Thymus (tissue), 11 donors: ENCODE measurements at regions not wholly inside any gene's neighbourhood (a gene's known extent, or its start where the extent isn't known, plus 50 kb on each side); places are given as distances from the start of the nearest gene placed in this dataset.
"Not testable (repeated sequence)": the region's sequence is repeated elsewhere in the genome, so short reads cannot be mapped to it uniquely, and the experiment has no call there.

Experiments
- DNase-seq, 9 donors: peaks; one replicate each; pipeline ENCODE4 v3.0.0-alpha.2; 2013; ENCODE audit warnings: low spot score in 9 of 9, low read depth in 6 of 9, missing footprints in 1 of 9
- H3K27ac ChIP-seq, 2 donors: one replicate each; pipeline ENCODE4 v1.5.1; 2013; ENCODE audit warnings: control low read depth in 1 of 2, low read depth in 1 of 2, low read length in 1 of 2, mild to moderate bottlenecking in 1 of 2, moderate library complexity in 1 of 2
- H3K27me3 ChIP-seq, 2 donors: one replicate each; pipeline ENCODE4 v1.5.1; 2013; ENCODE audit warnings: low read length in 1 of 2; ENCODE audit not compliant: control insufficient read depth in 2 of 2, insufficient read depth in 1 of 2
- H3K36me3 ChIP-seq, 2 donors: one replicate each; pipeline ENCODE4 v1.5.1; 2013; ENCODE audit warnings: low read length in 1 of 2, mild to moderate bottlenecking in 1 of 2, moderate library complexity in 1 of 2; ENCODE audit not compliant: control insufficient read depth in 2 of 2, insufficient read depth in 2 of 2
- H3K4me1 ChIP-seq, 2 donors: one replicate each; pipeline ENCODE4 v1.5.1; 2013; ENCODE audit warnings: low read length in 2 of 2; ENCODE audit not compliant: control insufficient read depth in 2 of 2, insufficient read depth in 2 of 2
- H3K4me3 ChIP-seq, 2 donors: one replicate each; pipeline ENCODE4 v1.5.1; 2013; ENCODE audit warnings: low read length in 2 of 2, control low read depth in 1 of 2, mild to moderate bottlenecking in 1 of 2
- H3K9me3 ChIP-seq, 2 donors: one replicate each; pipeline ENCODE4 v1.5.1; 2013; ENCODE audit warnings: low read length in 1 of 2, mild to moderate bottlenecking in 1 of 2; ENCODE audit not compliant: control insufficient read depth in 2 of 2, insufficient read depth in 1 of 2
- WGBS: extraction: QIAGEN DNeasy Blood & Tissue Kit; methylation state at CpG from one replicate; pipeline ENCODE4 v1.1.7; 2013; 5-methylcytosine and 5-hydroxymethylcytosine counted together
- donor health status: healthy.

GRCh38 chr4:147293314-147293677, 187.6 kb upstream of the EDNRA start:
- DNase-seq, H3K4me1 ChIP-seq, H3K36me3 ChIP-seq, H3K27me3 ChIP-seq, H3K4me3 ChIP-seq, H3K9me3 ChIP-seq, H3K27ac ChIP-seq: not testable (repeated sequence)
- WGBS, result 88% methylated on average over 6 of the region's 6 CpGs

DNA sequence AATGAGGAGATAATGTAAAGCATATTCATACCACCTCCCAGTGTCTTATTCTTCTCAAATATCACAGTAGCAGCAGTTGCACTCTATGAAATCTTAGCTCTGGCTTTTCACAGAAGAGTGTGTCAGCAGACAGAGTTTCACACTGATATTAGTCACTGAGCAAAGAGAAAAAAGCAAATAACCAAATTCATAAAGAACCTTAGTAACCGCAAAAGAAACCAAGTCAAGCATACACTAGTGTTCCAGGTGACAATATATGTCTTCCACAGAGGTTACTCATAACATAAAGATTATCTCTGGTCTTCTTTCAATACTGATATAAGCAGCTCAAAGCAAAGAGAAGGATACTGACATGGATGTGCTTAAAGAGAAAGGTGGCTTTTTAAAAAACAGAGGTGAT, 181.7 kb upstream of the EDNRA start:
- Histone ChIP-seq H3K4me1 (no peaks in the 10 kb centered on the region), H3K27me3 (no peaks in the 10 kb centered on the region), H3K9me3 (no peaks in the 10 kb centered on the region), H3K36me3 (no peaks in the 10 kb centered on the region), H3K4me3 (no peak overlapping the region), H3K27ac (no peak overlapping the region)
- 92% methylated on average over 1 of the region's 1 CpG for WGBS
- DNase-seq, result no peak

DNA sequence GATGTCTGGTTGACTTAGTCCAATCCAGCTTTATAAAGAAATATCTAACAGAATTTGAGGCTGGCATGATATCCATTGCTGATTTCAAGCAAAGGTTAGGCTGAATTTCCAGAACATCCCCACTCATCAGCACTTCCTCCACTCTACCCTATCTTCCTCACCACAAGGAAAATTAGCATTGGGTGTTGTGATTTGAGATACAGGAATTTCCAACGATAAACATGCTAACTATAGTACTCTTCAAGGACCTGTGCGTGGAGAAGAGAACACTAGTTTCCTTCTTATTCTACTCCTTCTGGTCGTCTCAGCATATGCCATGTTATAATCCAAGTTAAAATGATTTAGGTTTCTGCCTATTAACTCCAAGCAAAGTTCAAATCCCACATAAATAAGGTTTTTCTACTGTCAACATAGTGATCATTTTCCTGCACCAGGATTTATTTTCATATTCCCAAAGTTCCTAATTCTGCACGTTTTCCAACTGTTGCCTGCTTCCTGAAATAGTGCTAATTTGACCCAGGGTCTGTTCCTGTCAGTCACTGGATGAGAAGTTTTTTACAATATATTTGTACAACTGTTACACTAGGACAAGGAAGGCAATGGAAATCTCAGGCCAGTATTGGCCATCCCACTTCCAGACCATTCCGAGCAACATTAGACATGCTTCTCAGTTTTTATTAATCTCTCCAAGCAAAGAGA, 177.6 kb upstream of the EDNRA start:
- Histone ChIP-seq H3K4me1 (no peaks in the 10 kb centered on the region), H3K9me3 (no peaks in the 10 kb centered on the region), H3K27ac (no peak overlapping the region), H3K4me3 (no peak overlapping the region), H3K27me3 (no peaks in the 10 kb centered on the region), H3K36me3 (no peaks in the 10 kb centered on the region)
- DNase-seq, result no peak
- WGBS, result 71% methylated on average over 5 of the region's 5 CpGs

DNA sequence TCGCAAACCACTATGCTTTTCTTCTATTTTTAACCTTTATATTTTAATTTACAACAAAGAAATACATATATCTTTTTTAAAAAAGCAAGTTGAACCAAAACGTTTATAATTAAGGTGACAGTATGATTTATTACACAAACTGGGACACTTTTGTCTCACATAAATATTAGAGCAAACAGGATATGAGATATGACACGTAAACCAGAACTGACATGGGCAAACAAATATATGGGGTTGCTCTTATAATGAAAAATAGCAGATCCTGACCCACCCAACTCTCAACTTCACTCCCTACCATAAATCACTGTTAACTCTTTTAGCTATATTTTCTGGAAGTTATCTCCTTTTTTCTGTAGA, 177.0 kb upstream of the EDNRA start:
- H3K36me3 ChIP-seq, result no peaks in the 10 kb centered on the region
- DNase-seq, result no peak
- 53% methylated on average over 3 of the region's 3 CpGs for WGBS

GRCh38 chr4:147307896-147308674, 172.8 kb upstream of the EDNRA start:
- Histone ChIP-seq H3K4me1 (no peaks in the 10 kb centered on the region), H3K9me3 (no peaks in the 10 kb centered on the region), H3K36me3 (no peaks in the 10 kb centered on the region), H3K27ac (no peak overlapping the region), H3K4me3 (no peak overlapping the region), H3K27me3 (no peaks in the 10 kb centered on the region)
- 68% methylated on average over 5 of the region's 5 CpGs for WGBS
- no peak for DNase-seq

More for the DNA sequence above, 177.0 kb upstream of the EDNRA start:
- Histone ChIP-seq H3K27ac (no peak overlapping the region), H3K27me3 (no peaks in the 10 kb centered on the region), H3K4me1 (no peaks in the 10 kb centered on the region), H3K4me3 (no peak overlapping the region), H3K9me3 (no peaks in the 10 kb centered on the region)

- Histone ChIP-seq H3K36me3 (no peaks in the 10 kb centered on the region), H3K27ac (no peak overlapping the region), H3K4me3 (no peak overlapping the region), H3K4me1 (no peaks in the 10 kb centered on the region), H3K9me3 (no peaks in the 10 kb centered on the region), H3K27me3 (no peaks in the 10 kb centered on the region)
- no peak for DNase-seq
- WGBS, result 66% methylated on average over 4 of the region's 4 CpGs
Measured at GRCh38 chr4:147309434-147309833, 171.5 kb upstream of the EDNRA start.

DNA sequence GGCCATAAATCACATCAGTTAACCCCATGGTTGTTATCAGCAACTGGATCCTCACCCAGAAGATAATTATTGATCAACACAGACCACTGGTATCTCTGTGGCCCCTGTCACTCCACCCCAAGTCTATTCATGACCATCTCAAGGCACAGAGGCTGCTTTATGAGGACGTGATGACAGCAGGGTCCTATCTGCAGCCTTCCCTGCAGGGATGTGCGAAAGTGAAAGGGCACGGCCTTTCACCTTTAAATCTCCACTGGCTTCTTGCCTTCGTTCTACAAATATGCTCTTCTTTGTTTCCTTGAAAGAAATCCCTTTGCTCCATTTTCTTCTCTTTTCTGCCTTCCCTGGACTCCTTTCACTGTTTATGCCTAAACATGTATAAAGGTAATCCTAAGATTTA, 170.6 kb upstream of the EDNRA start:
- DNase-seq, result no peak
- WGBS, result 82% methylated on average over 4 of the region's 4 CpGs
- Histone ChIP-seq H3K27ac (no peak overlapping the region), H3K9me3 (no peaks in the 10 kb centered on the region), H3K27me3 (no peaks in the 10 kb centered on the region), H3K4me3 (no peak overlapping the region), H3K4me1 (no peaks in the 10 kb centered on the region), H3K36me3 (no peaks in the 10 kb centered on the region)

DNA sequence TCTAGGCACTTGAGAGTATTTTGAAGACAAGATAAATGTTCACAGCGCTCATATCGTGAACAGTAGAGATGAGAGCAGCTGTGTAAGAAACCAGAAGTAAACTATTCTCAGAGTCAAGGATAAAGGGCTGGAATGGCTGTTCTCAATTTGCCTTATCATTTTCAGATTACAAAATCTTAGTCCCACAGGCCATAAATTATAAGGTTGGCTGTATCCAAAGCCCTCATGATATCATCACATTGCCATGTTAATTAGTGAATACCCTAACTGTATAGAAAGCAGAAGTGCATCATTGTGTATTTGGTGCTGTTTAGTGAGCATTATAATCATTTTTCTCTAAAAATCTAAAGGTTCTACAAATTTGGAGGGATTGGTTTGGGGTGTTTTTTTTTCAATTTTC, 168.9 kb upstream of the EDNRA start:
- no peaks in the 10 kb centered on the region for H3K36me3 ChIP-seq
- WGBS, result 97% methylated on average over 2 of the region's 2 CpGs
- no peaks in the 10 kb centered on the region for H3K9me3 ChIP-seq
- H3K4me3 ChIP-seq, result no peak overlapping the region
- H3K27me3 ChIP-seq, result no peaks in the 10 kb centered on the region
- DNase-seq, result no peak
- no peaks in the 10 kb centered on the region for H3K4me1 ChIP-seq
- no peak overlapping the region for H3K27ac ChIP-seq

DNA sequence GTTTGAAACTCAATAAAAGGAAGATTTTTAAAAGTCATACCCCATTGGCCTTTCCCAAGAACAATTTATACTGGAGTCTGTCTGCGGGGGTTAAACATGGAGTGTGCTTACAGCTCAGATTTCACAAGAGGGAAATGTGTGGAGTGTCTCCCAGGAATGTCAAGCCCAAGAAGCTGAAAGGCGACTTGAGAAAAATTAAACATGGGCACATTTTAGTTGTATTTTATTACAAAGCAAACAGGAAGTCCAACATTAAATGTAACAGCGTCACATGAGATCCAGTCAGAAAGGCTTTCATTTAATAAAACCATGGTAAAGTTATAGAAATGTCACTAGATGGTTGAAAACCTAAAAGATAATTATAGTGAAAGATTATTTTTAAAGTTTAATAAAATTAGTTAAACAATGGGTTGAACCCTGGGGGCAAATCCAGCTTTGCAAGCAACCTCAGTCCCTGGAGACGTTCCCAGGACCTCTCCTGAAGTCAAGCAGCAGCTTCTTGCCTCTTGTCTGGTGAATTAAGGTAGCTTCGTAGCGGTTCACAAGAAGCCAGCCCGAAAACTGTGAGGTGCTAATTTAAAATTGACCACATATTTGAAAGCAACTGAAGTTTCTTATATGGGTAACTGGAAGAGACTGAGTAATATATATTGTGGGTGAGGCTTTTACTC, 168.4 kb upstream of the EDNRA start:
- Histone ChIP-seq H3K4me1 (no peaks in the 10 kb centered on the region), H3K4me3 (no peak overlapping the region), H3K36me3 (no peaks in the 10 kb centered on the region), H3K27ac (no peak overlapping the region), H3K9me3 (no peaks in the 10 kb centered on the region), H3K27me3 (no peaks in the 10 kb centered on the region)
- no peak for DNase-seq
- WGBS, result 86% methylated on average over 7 of the region's 7 CpGs
